HL-60 (cell line): ENCODE measurements at regions not wholly inside any gene's neighbourhood (a gene's known extent, or its start where the extent isn't known, plus 50 kb on each side); places are given as distances from the start of the nearest gene placed in this dataset.

Experiments
- POLR2AphosphoS5 ChIP-seq: IDR thresholded peaks from 2 replicates; pipeline ENCODE4 v1.6.1; 2012; ENCODE audit warnings: low read depth
- TF ChIP-seq, protein P1 (sequence below): IDR thresholded peaks from one replicate; pipeline ENCODE4 v1.5.1; 2011; ENCODE audit warnings: low read length, control low read depth, inconsistent platforms; ENCODE audit not compliant: insufficient read depth

DNA sequence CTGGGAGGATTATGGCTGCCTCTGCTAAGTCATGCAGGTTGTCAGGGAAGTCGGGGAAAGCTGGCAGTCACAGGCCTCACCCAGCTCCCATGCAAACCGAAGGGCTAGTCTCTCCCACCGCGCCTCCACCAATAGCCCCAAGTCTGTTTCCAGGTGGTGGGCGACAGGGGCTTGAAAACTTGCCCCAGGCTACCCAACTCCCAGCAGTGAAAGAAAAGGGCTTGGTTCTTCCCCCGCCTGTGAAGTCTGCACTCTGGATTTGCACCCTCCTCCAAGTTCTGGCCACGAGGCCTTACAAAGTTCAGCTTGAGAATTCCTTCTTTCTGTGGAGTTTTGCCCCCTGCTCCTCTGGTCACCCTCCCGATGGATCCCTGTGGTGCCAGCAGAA lies 99.9 kb upstream of the CHST15 start:
- TF ChIP-seq, protein P1, sequence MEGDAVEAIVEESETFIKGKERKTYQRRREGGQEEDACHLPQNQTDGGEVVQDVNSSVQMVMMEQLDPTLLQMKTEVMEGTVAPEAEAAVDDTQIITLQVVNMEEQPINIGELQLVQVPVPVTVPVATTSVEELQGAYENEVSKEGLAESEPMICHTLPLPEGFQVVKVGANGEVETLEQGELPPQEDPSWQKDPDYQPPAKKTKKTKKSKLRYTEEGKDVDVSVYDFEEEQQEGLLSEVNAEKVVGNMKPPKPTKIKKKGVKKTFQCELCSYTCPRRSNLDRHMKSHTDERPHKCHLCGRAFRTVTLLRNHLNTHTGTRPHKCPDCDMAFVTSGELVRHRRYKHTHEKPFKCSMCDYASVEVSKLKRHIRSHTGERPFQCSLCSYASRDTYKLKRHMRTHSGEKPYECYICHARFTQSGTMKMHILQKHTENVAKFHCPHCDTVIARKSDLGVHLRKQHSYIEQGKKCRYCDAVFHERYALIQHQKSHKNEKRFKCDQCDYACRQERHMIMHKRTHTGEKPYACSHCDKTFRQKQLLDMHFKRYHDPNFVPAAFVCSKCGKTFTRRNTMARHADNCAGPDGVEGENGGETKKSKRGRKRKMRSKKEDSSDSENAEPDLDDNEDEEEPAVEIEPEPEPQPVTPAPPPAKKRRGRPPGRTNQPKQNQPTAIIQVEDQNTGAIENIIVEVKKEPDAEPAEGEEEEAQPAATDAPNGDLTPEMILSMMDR, result no peak
- no peak for TF ChIP-seq POLR2AphosphoS5
